Keratinocyte (primary cell): ENCODE measurements at regions not wholly inside any gene's neighbourhood (a gene's known extent, or its start where the extent isn't known, plus 50 kb on each side); places are given as distances from the start of the nearest gene placed in this dataset.
A peak's percentile ranks its signal among the peaks of the same experiment; 100 is the strongest.

ENCODE experiments used
- DNase-seq: peaks from one replicate; pipeline ENCODE4 v3.0.0-alpha.2; 2011; ENCODE audit warnings: low read depth, missing footprints, low spot score
- FAIRE-seq: peaks from 2 replicates; lab custom pipeline; 2011; peaks lifted over from hg19 to GRCh38; lab: Jason Lieb, UNC
- H2AFZ ChIP-seq: 2 replicates; pipeline ENCODE4 v1.6.0; 2012; ENCODE audit warnings: low read length, control low read depth, inconsistent platforms; ENCODE audit not compliant: control insufficient read depth
- H3K27ac ChIP-seq: 2 replicates; pipeline ENCODE4 v1.5.1; 2011; ENCODE audit warnings: low read length; ENCODE audit not compliant: control insufficient read depth, insufficient read depth
- H3K27me3 ChIP-seq: 3 replicates; pipeline ENCODE4 v1.6.0; 2011; ENCODE audit warnings: low read length; ENCODE audit not compliant: control insufficient read depth, insufficient read depth; ENCODE audit errors: extremely low read depth
- H3K36me3 ChIP-seq, 2 experiments: 2 replicates in 1 of 2; 3 replicates in 1 of 2; pipeline ENCODE4 v1.5.1; 2011; ENCODE audit warnings: low read length in 2 of 2, mild to moderate bottlenecking in 1 of 2; ENCODE audit not compliant: control insufficient read depth in 2 of 2, insufficient read depth in 2 of 2; ENCODE audit errors: extremely low read depth in 1 of 2
- H3K4me1 ChIP-seq: 3 replicates; pipeline ENCODE4 v1.5.1; 2011; ENCODE audit warnings: low read length; ENCODE audit not compliant: control insufficient read depth, insufficient read depth; ENCODE audit errors: extremely low read depth
- H3K4me2 ChIP-seq: 3 replicates; pipeline ENCODE4 v1.6.0; 2011; ENCODE audit warnings: low read depth, low read length; ENCODE audit not compliant: control insufficient read depth, insufficient read depth; ENCODE audit errors: extremely low read depth
- H3K4me3 ChIP-seq, 3 experiments: fragments of 200-600 bp in 1 of 3; sonication (generic) in 1 of 3; 2 replicates in 2 of 3; 3 replicates in 1 of 3; pipeline ENCODE4 v1.5.1; 2011 to 2016; ENCODE audit warnings: low read length in 3 of 3, mild to moderate bottlenecking in 3 of 3, control low read depth in 2 of 3, inconsistent platforms in 1 of 3, low read depth in 1 of 3, mixed read lengths in 1 of 3, mixed run types in 1 of 3, moderate library complexity in 1 of 3; ENCODE audit not compliant: control insufficient read depth in 2 of 3, insufficient read depth in 2 of 3; ENCODE audit errors: extremely low read depth in 1 of 3
- H3K79me2 ChIP-seq: 2 replicates; pipeline ENCODE4 v1.6.0; 2012; ENCODE audit warnings: low read length; ENCODE audit not compliant: control insufficient read depth, insufficient read depth
- H3K9ac ChIP-seq: 3 replicates; pipeline ENCODE4 v1.6.0; 2011; ENCODE audit warnings: low read length; ENCODE audit not compliant: control insufficient read depth, insufficient read depth; ENCODE audit errors: extremely low read depth
- H3K9me1 ChIP-seq: 3 replicates; pipeline ENCODE4 v1.6.0; 2011; ENCODE audit warnings: low read length; ENCODE audit not compliant: control insufficient read depth, insufficient read depth; ENCODE audit errors: extremely low read depth
- H3K9me3 ChIP-seq: 2 replicates; pipeline ENCODE4 v1.5.1; 2012; ENCODE audit warnings: low read depth, low read length; ENCODE audit not compliant: control insufficient read depth
- H4K20me1 ChIP-seq: 3 replicates; pipeline ENCODE4 v1.6.0; 2011; ENCODE audit warnings: low read length; ENCODE audit not compliant: control insufficient read depth, insufficient read depth; ENCODE audit errors: extremely low read depth
- EZH2 ChIP-seq: IDR thresholded peaks from one replicate; pipeline ENCODE4 v1.6.1; 2012; ENCODE audit warnings: inconsistent platforms, mild to moderate bottlenecking, low read length, moderate library complexity
- dilution Hi-C: fragments of 300-500 bp; cut with MboI; formaldehyde crosslinking; loops from one replicate; pipeline ENCODE4 v1.7.0; 2020; ENCODE audit warnings: low sequenced_read_pairs; ENCODE audit not compliant: extremely low pct_ligation_motif_present
- TF ChIP-seq, protein P1 (sequence below), 3 experiments: IDR thresholded peaks in 1 of 3; conservative IDR thresholded peaks in 1 of 3; optimal IDR thresholded peaks in 1 of 3; 2 replicates in 2 of 3; 3 replicates in 1 of 3; pipeline versions ENCODE3 to v1.5.1; 2011; ENCODE audit warnings: low read length in 3 of 3, mild to moderate bottlenecking in 3 of 3, moderate library complexity in 2 of 3, control low read depth in 1 of 3, inconsistent platforms in 1 of 3; ENCODE audit not compliant: insufficient read depth in 2 of 3; ENCODE audit errors: extremely low read depth in 1 of 3

DNA sequence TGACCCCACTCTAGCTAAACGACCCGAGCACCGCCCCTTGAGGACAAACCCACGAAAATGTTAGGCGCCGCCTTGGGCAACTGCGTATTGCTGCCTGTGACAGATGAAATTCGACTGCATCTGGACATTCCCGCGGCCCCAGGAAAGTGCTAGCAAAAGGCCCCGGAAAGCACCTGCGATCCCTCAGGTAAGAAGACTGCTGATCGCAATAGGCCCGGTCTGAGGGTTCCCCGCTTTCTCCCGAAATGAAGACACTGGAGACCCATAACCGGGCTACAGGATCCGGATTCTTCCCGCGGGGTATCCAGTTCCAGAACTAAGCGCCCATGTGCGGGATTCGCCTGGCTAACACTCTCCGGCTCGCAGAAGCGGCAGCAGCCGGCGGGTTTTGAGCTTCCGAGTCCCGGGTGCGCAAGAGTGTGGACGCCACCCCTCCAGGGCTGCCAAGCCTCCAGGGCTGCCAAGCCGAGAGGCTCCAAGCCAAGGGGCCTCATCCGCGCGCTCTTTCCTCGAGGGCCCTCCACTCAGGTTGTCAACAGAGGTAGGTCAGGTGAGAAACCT is 157.9 kb upstream of the NBPF11 start:
- Histone ChIP-seq H3K4me2 (peak overlapping the region; percentile 71), H3K27ac (no peak overlapping the region), H3K4me3 (peak overlapping the region in 2 of 3 experiments; percentile 6 to 64)

DNA sequence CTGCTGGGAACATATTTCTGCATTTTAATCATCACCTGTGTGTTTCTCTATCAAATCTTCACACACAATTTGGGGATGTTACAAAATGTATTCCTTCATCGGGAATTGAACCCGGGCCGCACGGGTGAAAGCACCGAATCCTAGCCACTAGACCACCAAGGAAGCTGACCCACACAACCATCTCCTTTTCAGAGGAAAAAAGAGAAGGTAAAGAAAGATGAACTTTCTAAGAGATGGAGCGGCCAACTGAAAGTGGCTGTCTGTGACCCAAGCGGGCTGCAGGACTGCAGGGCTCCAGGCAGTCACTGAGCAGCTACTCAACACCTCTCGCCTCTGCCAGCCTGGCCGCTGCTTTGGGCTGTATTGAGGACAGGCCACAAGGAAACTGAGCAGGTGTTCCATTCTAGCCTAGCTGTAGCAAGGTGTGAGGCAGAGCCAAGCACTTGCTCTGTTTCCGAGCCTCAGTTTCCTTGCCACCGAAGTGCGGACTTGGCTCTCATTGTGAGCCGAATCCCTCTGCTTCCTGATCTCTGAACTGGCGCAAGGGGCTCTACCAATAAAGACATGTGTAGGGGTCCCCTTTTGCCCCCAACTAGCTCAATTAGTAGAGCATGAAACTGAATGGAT is 156.9 kb upstream of the NBPF11 start:
- no peaks in the 10 kb centered on the region for H4K20me1 ChIP-seq
- H2AFZ ChIP-seq, result no peak overlapping the region
- no peaks in the 10 kb centered on the region for H3K9me1 ChIP-seq
- H3K4me2 ChIP-seq, result peak overlapping the region; percentile 71
- H3K27me3 ChIP-seq, result peaks cover 18% of the 10 kb centered on the region
- TF ChIP-seq, protein P1, sequence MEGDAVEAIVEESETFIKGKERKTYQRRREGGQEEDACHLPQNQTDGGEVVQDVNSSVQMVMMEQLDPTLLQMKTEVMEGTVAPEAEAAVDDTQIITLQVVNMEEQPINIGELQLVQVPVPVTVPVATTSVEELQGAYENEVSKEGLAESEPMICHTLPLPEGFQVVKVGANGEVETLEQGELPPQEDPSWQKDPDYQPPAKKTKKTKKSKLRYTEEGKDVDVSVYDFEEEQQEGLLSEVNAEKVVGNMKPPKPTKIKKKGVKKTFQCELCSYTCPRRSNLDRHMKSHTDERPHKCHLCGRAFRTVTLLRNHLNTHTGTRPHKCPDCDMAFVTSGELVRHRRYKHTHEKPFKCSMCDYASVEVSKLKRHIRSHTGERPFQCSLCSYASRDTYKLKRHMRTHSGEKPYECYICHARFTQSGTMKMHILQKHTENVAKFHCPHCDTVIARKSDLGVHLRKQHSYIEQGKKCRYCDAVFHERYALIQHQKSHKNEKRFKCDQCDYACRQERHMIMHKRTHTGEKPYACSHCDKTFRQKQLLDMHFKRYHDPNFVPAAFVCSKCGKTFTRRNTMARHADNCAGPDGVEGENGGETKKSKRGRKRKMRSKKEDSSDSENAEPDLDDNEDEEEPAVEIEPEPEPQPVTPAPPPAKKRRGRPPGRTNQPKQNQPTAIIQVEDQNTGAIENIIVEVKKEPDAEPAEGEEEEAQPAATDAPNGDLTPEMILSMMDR (optimal IDR thresholded peaks at IDR 0.05 in 1 of 3, IDR thresholded peaks at IDR 0.05 in 1 of 3, conservative IDR thresholded peaks at IDR 0.05 in 1 of 3; ENCODE audit: extremely low read depth in 1 of 3, insufficient read depth in 2 of 3, low read length in 3 of 3), result no peak
- no peak for TF ChIP-seq EZH2
- no peak overlapping the region for H3K27ac ChIP-seq
- H3K4me3 ChIP-seq, result peak overlapping the region in 1 of 3 experiments; percentile 64
- DNase-seq (peak; percentile 25), FAIRE-seq (no peak)
- no peaks in the 10 kb centered on the region for H3K36me3 ChIP-seq
- H3K79me2 ChIP-seq, result no peaks in the 10 kb centered on the region
- no peak overlapping the region for H3K9ac ChIP-seq
- H3K9me3 ChIP-seq, result no peaks in the 10 kb centered on the region
- dilution Hi-C loops, result no loop called here
- peaks cover 7% of the 10 kb centered on the region for H3K4me1 ChIP-seq

More for the DNA sequence above, 157.9 kb upstream of the NBPF11 start:
- H3K79me2 ChIP-seq, result no peaks in the 10 kb centered on the region
- H3K36me3 ChIP-seq, result no peaks in the 10 kb centered on the region
- TF ChIP-seq, protein P1 (optimal IDR thresholded peaks at IDR 0.05 in 1 of 3, IDR thresholded peaks at IDR 0.05 in 1 of 3, conservative IDR thresholded peaks at IDR 0.05 in 1 of 3; ENCODE audit: extremely low read depth in 1 of 3, insufficient read depth in 2 of 3, low read length in 3 of 3), result no peak
- TF ChIP-seq EZH2, result peak; percentile 19
- dilution Hi-C loops, result no loop called here
- no peak overlapping the region for H3K9ac ChIP-seq
- no peaks in the 10 kb centered on the region for H4K20me1 ChIP-seq
- peaks cover 18% of the 10 kb centered on the region for H3K27me3 ChIP-seq
- peak overlapping the region; percentile 19 for H2AFZ ChIP-seq
- no peak for FAIRE-seq
- no peak for DNase-seq
- H3K9me1 ChIP-seq, result no peaks in the 10 kb centered on the region
- no peaks in the 10 kb centered on the region for H3K9me3 ChIP-seq
- peaks cover 3% of the 10 kb centered on the region for H3K4me1 ChIP-seq
